Mesendoderm (in vitro differentiated cells): ENCODE measurements at regions not wholly inside any gene's neighbourhood (a gene's known extent, or its start where the extent isn't known, plus 50 kb on each side); places are given as distances from the start of the nearest gene placed in this dataset.
A peak's percentile ranks its signal among the peaks of the same experiment; 100 is the strongest.

Source experiments
- DNase-seq: peaks from one replicate; pipeline ENCODE4 v3.0.0; 2013
- H2AK5ac ChIP-seq: 2 replicates; pipeline ENCODE4 v1.6.1; 2013; ENCODE audit warnings: low read length, inconsistent platforms
- H2BK120ac ChIP-seq: 2 replicates; pipeline ENCODE4 v1.6.1; 2013; ENCODE audit warnings: low read depth, mild to moderate bottlenecking, low read length, moderate library complexity, mixed read lengths
- H2BK15ac ChIP-seq: replicated peaks from 2 replicates; pipeline ENCODE4 v1.6.1; 2013; ENCODE audit warnings: low read depth, mild to moderate bottlenecking, moderate library complexity
- H2BK5ac ChIP-seq: 2 replicates; pipeline ENCODE4 v1.6.1; 2013; ENCODE audit warnings: low read length, inconsistent platforms
- H3K18ac ChIP-seq: 2 replicates; pipeline ENCODE4 v1.6.1; 2013; ENCODE audit warnings: mild to moderate bottlenecking, low read length, mixed read lengths
- H3K23ac ChIP-seq: one replicate; pipeline ENCODE4 v1.6.1; 2013; ENCODE audit warnings: low read length
- H3K27ac ChIP-seq: 2 replicates; pipeline ENCODE4 v1.5.1; 2013; ENCODE audit warnings: low read depth, mild to moderate bottlenecking, inconsistent platforms, low read length, moderate library complexity
- H3K27me3 ChIP-seq: 2 replicates; pipeline ENCODE4 v1.6.1; 2013; ENCODE audit warnings: low read length, control low read depth, mild to moderate bottlenecking, inconsistent platforms; ENCODE audit not compliant: insufficient read depth, poor library complexity
- H3K36me3 ChIP-seq: 2 replicates; pipeline ENCODE4 v1.6.1; 2013; ENCODE audit warnings: low read length, inconsistent platforms; ENCODE audit not compliant: control insufficient read depth, insufficient read depth
- H3K4ac ChIP-seq: one replicate; pipeline ENCODE4 v1.6.1; 2013; ENCODE audit warnings: low read depth, mild to moderate bottlenecking, low read length, moderate library complexity
- H3K4me1 ChIP-seq: 2 replicates; pipeline ENCODE4 v1.6.1; 2013; ENCODE audit warnings: low read depth, low read length, inconsistent platforms; ENCODE audit not compliant: control insufficient read depth
- H3K4me2 ChIP-seq: 2 replicates; pipeline ENCODE4 v1.6.1; 2013; ENCODE audit warnings: low read length
- H3K4me3 ChIP-seq: 2 replicates; pipeline ENCODE4 v1.5.1; 2013; ENCODE audit warnings: mild to moderate bottlenecking, low read length
- H3K56ac ChIP-seq: one replicate; pipeline ENCODE4 v1.6.1; 2013; ENCODE audit warnings: low read length
- H3K79me1 ChIP-seq: 2 replicates; pipeline ENCODE4 v1.6.1; 2013; ENCODE audit warnings: low read length, inconsistent platforms
- H3K79me2 ChIP-seq: 2 replicates; pipeline ENCODE4 v1.6.1; 2013; ENCODE audit warnings: mild to moderate bottlenecking, low read length; ENCODE audit not compliant: control insufficient read depth, insufficient read depth
- H3K9ac ChIP-seq: 2 replicates; pipeline ENCODE4 v1.6.1; 2013; ENCODE audit warnings: low read length, inconsistent platforms
- H4K5ac ChIP-seq: one replicate; pipeline ENCODE4 v1.6.1; 2013; ENCODE audit warnings: low read length
- H4K8ac ChIP-seq: one replicate; pipeline ENCODE4 v1.6.1; 2013; ENCODE audit warnings: low read depth, mild to moderate bottlenecking, control low read depth, low read length, moderate library complexity
- WGBS: extraction: QIAGEN DNeasy Blood & Tissue Kit; methylation state at CpG from one replicate; pipeline ENCODE4 v1.1.7; 2013; ENCODE audit warnings: low lambda C conversion rate, missing lambda C conversion rate; ENCODE audit not compliant: insufficient coverage; ENCODE audit errors: extremely low coverage; 5-methylcytosine and 5-hydroxymethylcytosine counted together

GRCh38 chr1:193542690-193543089, 356.3 kb upstream of the B3GALT2 start:
- Histone ChIP-seq H3K9ac (no peak overlapping the region), H4K5ac (no peak overlapping the region), H3K79me1 (no peaks in the 10 kb centered on the region), H3K79me2 (no peaks in the 10 kb centered on the region), H3K4ac (no peak overlapping the region), H3K18ac (no peak overlapping the region), H2BK5ac (no peak overlapping the region), H3K23ac (no peak overlapping the region), H2BK120ac (no peak overlapping the region), H2BK15ac (peak overlapping the region; percentile 57), H3K56ac (no peak overlapping the region), H3K36me3 (no peaks in the 10 kb centered on the region), H3K4me3 (no peak overlapping the region), H3K4me2 (no peak overlapping the region), H2AK5ac (no peak overlapping the region), H4K8ac (no peak overlapping the region), H3K4me1 (no peaks in the 10 kb centered on the region), H3K27me3 (no peaks in the 10 kb centered on the region), H3K27ac (no peak overlapping the region)
- WGBS = no CpG with 5 or more reads among the region's 1 CpG
- DNase-seq = peak; percentile 71

DNA sequence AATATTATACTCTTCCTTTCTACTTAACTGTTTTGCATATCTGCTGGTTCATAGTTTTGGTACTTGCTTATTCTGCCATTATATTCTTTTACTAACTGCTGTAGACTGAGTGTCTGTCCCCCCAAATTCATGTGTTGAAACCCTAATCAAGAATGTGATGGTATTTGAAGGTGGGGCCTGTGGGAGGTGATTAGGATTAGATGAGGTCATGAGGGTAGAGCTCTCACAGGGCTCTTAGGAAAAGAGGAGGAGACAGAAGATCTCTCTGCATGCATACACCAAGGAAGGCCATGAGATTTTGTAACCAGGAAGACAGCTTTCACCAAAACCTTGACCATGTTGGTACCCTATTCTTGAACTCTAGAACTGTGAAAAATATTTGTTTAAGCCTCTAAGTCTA, 354.1 kb upstream of the B3GALT2 start:
- Histone ChIP-seq H3K18ac (no peak overlapping the region), H3K36me3 (no peaks in the 10 kb centered on the region), H2BK120ac (no peak overlapping the region), H4K8ac (no peak overlapping the region), H3K56ac (no peak overlapping the region), H2BK5ac (no peak overlapping the region), H3K27me3 (no peaks in the 10 kb centered on the region), H4K5ac (no peak overlapping the region), H3K79me1 (no peaks in the 10 kb centered on the region), H3K23ac (no peak overlapping the region), H3K4me3 (no peak overlapping the region), H3K79me2 (no peaks in the 10 kb centered on the region), H3K27ac (no peak overlapping the region), H3K4ac (no peak overlapping the region), H2AK5ac (no peak overlapping the region), H2BK15ac (no peak overlapping the region), H3K9ac (no peak overlapping the region), H3K4me1 (no peaks in the 10 kb centered on the region), H3K4me2 (no peak overlapping the region)
- peak; percentile 50 for DNase-seq

DNA sequence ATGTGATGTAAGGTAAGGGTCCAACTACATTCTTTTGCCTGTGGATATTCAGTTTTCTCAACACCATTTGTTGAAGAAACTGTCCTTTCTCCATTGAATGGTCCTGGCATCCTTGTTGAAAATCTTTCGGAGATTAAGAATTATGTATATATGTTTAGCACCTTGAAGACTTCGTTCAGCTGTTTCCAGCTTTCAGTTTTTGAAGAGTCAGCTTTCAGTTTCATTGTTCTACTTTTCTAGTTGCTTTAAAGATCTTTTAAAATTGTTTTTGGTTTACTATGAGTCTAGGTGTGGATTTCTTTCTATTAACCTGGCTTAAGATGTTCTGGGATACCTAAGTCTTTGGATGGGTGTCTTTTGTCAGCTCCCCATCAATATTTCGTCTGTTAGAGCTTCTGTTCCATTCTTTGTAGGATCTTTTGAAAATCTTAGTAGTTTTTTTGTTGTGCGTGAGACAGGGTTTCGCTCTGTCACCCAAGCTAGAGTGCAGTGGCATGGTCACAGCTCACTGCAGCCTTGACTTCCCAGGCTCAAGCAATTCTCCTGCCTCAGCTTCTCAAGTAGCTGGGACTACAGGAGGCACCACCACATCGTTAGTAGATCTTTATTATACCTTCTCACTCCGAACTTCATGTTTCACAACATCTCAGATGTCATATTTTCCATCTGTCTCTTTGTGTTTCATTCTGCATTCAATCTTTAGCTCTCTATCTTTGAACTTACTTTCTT, 353.5 kb upstream of the B3GALT2 start:
- Histone ChIP-seq H3K9ac (no peak overlapping the region), H3K27me3 (no peaks in the 10 kb centered on the region), H4K8ac (no peak overlapping the region), H3K4me1 (no peaks in the 10 kb centered on the region), H4K5ac (no peak overlapping the region), H3K18ac (no peak overlapping the region), H2AK5ac (no peak overlapping the region), H3K56ac (no peak overlapping the region), H3K36me3 (no peaks in the 10 kb centered on the region), H3K4me2 (no peak overlapping the region), H2BK15ac (peak overlapping the region; percentile 27), H3K23ac (no peak overlapping the region), H3K4ac (no peak overlapping the region), H3K27ac (no peak overlapping the region), H2BK5ac (no peak overlapping the region), H3K4me3 (no peak overlapping the region), H2BK120ac (no peak overlapping the region), H3K79me1 (no peaks in the 10 kb centered on the region), H3K79me2 (no peaks in the 10 kb centered on the region)
- WGBS = no CpG with 5 or more reads among the region's 7 CpGs
- DNase-seq = no peak

DNA sequence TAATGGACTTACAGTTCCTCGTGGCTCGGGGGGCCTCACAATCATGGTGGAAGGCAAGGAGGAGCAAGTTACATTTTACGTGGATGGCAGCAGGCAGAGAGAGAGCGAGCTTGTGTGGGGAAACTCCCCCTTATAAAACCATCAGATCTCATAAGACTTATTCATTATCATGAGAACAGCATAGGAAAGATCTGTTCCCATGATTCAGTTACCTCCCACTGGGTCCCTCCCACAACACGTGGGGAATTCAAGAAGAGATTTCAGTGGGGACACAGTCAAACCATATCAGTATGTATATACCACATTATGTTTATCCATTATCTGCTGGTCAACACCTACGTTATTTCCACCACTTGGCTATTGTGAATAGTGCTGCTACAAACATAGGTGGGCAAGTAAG, 352.3 kb upstream of the B3GALT2 start:
- Histone ChIP-seq H3K23ac (no peak overlapping the region), H3K4me1 (no peaks in the 10 kb centered on the region), H2AK5ac (no peak overlapping the region), H3K36me3 (no peaks in the 10 kb centered on the region), H3K4ac (no peak overlapping the region), H3K9ac (no peak overlapping the region), H3K4me3 (no peak overlapping the region), H2BK120ac (no peak overlapping the region), H3K79me1 (no peaks in the 10 kb centered on the region), H3K27me3 (no peaks in the 10 kb centered on the region), H3K4me2 (no peak overlapping the region), H2BK15ac (no peak overlapping the region), H3K27ac (no peak overlapping the region), H3K18ac (no peak overlapping the region), H3K79me2 (no peaks in the 10 kb centered on the region), H2BK5ac (no peak overlapping the region), H4K8ac (no peak overlapping the region), H4K5ac (no peak overlapping the region), H3K56ac (no peak overlapping the region)
- WGBS = no CpG with 5 or more reads among the region's 6 CpGs
- no peak for DNase-seq

DNA sequence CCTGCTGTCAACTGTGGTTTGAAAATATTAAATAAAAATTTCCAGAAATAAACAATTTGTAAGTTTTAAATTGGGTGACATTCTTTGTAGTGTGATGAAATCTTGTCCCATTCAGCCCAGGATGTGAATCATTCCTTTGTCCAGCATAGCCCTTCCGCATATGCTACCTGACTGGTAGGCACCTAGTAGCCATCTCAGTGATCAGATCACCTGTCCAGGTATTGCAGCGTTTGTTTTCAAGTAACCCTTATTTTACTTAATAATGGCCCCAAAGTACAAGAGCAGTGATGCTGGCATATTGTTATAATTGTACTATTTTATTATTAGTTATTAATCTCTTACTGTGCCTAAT, 351.6 kb upstream of the B3GALT2 start:
- Histone ChIP-seq H4K8ac (no peak overlapping the region), H3K4me2 (no peak overlapping the region), H2BK120ac (no peak overlapping the region), H3K36me3 (no peaks in the 10 kb centered on the region), H3K79me1 (no peaks in the 10 kb centered on the region), H3K4me1 (no peaks in the 10 kb centered on the region), H3K4me3 (no peak overlapping the region), H2BK5ac (no peak overlapping the region), H4K5ac (no peak overlapping the region), H3K18ac (no peak overlapping the region), H3K56ac (no peak overlapping the region), H3K79me2 (no peaks in the 10 kb centered on the region), H3K9ac (no peak overlapping the region), H2AK5ac (no peak overlapping the region), H3K4ac (no peak overlapping the region), H3K27me3 (no peaks in the 10 kb centered on the region), H3K27ac (no peak overlapping the region), H2BK15ac (no peak overlapping the region), H3K23ac (no peak overlapping the region)
- no CpG with 5 or more reads among the region's 2 CpGs for WGBS
- no peak for DNase-seq

GRCh38 chr1:193537266-193538002, 351.0 kb upstream of the B3GALT2 start:
- Histone ChIP-seq H3K27me3 (no peaks in the 10 kb centered on the region), H3K4me2 (no peak overlapping the region), H3K27ac (no peak overlapping the region), H4K8ac (no peak overlapping the region), H3K23ac (no peak overlapping the region), H3K56ac (no peak overlapping the region), H3K79me1 (no peaks in the 10 kb centered on the region), H3K9ac (no peak overlapping the region), H3K4me1 (no peaks in the 10 kb centered on the region), H3K4me3 (no peak overlapping the region), H2BK120ac (no peak overlapping the region), H2AK5ac (no peak overlapping the region), H3K4ac (no peak overlapping the region), H2BK5ac (no peak overlapping the region), H3K18ac (no peak overlapping the region), H4K5ac (no peak overlapping the region), H3K79me2 (no peaks in the 10 kb centered on the region), H3K36me3 (no peaks in the 10 kb centered on the region), H2BK15ac (no peak overlapping the region)
- DNase-seq = no peak
- 100% methylated on average over 1 of the region's 7 CpGs for WGBS
